ENCODE measurements at regions not wholly inside any gene's neighbourhood (a gene's known extent, or its start where the extent isn't known, plus 50 kb on each side); places are given as distances from the start of the nearest gene placed in this dataset.

DNA sequence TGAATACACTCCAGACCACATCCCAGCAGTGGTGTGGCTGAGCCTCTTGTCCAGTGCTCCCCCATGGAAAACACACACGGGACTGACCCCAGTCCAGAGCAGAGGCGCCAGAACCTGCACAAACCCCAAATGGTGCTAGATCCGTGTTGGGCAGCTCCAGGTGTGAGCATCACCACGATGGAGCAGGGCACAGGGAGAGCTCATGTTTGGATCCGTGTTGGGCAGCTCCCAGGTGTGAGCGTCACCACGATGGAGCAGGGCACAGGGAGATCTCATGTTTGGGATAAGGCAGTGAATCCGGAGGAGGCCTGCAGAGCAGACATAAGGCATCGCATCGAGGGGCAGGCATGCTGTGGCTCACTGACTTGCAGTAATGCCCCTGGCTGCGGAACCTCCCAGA, 460.0 kb upstream of the MYT1L start:
- Histone ChIP-seq H3K4me3 (no peak overlapping the region), H3K4me1 (no peaks in the 10 kb centered on the region), H3K27ac (replicated peaks in 1 of 4) (no peak overlapping the region), H3K9me3 (no peaks in the 10 kb centered on the region), H3K36me3 (no peaks in the 10 kb centered on the region), H3K27me3 (peaks cover 0 to 8% (median 0%) of the 10 kb centered on the region in 4 donors)
- WGBS: 78% methylated on average over 8 of the region's 11 CpGs
- intact Hi-C loops (cut with DNase I): no loop called here
- DNase-seq (ENCODE audit: extremely low spot score): no peak
- TF ChIP-seq POLR2AphosphoS5 (IDR thresholded peaks at IDR 0.05) (no peak), EP300 (IDR thresholded peaks at IDR 0.05) (no peak), POLR2A (IDR thresholded peaks at IDR 0.05; ENCODE audit: low read depth) (no peak)

DNA sequence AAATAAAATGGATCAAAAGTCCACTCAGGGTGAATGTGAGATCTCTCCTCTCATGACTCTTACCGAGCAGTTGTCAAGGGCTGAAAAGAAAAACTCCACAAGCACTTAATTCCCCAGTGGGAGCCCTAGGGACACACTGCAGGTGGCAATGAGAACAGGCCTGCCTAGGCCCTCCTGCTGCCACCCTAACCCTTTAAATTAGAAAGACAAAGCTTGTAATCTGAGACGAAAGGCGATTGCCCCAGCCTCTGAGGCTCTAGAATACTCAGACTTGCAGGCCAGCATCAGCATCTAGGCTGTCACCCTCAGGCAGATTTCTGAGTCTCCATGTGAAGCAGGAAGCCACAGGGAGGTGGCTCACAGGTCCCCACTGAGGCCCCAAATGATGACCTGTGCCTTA, 457.0 kb upstream of the MYT1L start:
- 77% methylated on average over 2 of the region's 3 CpGs for WGBS
- H3K4me3 ChIP-seq: no peak overlapping the region
- peaks cover 0 to 13% (median 0%) of the 10 kb centered on the region in 4 donors for H3K27me3 ChIP-seq
- H3K36me3 ChIP-seq: no peaks in the 10 kb centered on the region
- no peak for DNase-seq (ENCODE audit: extremely low spot score)
- no peaks in the 10 kb centered on the region for H3K9me3 ChIP-seq
- intact Hi-C loops (cut with DNase I): no loop called here
- no peak overlapping the region for H3K27ac ChIP-seq (replicated peaks in 1 of 4)
- no peak for TF ChIP-seq POLR2A (IDR thresholded peaks at IDR 0.05; ENCODE audit: low read depth)
- TF ChIP-seq, protein P1, sequence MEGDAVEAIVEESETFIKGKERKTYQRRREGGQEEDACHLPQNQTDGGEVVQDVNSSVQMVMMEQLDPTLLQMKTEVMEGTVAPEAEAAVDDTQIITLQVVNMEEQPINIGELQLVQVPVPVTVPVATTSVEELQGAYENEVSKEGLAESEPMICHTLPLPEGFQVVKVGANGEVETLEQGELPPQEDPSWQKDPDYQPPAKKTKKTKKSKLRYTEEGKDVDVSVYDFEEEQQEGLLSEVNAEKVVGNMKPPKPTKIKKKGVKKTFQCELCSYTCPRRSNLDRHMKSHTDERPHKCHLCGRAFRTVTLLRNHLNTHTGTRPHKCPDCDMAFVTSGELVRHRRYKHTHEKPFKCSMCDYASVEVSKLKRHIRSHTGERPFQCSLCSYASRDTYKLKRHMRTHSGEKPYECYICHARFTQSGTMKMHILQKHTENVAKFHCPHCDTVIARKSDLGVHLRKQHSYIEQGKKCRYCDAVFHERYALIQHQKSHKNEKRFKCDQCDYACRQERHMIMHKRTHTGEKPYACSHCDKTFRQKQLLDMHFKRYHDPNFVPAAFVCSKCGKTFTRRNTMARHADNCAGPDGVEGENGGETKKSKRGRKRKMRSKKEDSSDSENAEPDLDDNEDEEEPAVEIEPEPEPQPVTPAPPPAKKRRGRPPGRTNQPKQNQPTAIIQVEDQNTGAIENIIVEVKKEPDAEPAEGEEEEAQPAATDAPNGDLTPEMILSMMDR (IDR thresholded peaks at IDR 0.05): no peak
- no peak for TF ChIP-seq POLR2AphosphoS5 (IDR thresholded peaks at IDR 0.05)
- no peak for TF ChIP-seq EP300 (IDR thresholded peaks at IDR 0.05)
- H3K4me1 ChIP-seq: no peaks in the 10 kb centered on the region

DNA sequence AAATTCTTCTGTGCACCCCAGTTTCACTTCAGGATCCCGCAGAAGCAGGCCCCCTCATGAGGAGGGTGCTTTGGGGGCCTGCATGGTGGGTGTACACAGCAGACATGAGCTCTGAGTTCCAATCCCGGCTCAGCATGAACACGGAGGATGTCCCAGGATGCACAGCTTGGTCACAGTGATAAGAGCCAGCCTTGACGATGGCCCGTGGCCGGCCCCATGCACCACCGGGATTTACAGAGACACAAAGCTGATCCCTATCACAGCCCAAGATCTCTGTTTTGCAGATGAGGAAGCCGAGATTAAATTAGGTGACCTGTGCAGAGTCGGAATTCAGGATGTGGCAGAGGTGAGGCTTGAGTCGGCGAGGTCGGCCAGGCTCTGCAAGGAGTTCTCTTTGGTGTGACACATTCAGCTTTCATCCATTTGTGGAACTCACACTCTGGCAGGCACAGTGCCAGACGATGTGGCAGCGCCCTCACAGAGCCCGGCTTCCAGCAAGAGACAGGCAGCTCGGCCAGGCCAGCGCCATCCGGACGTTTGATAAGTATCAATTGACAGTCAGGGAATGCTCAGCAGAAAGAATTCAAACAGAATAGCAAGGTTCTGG, 456.3 kb upstream of the MYT1L start:
- intact Hi-C loops (cut with DNase I): no loop called here
- WGBS: 69% methylated on average over 16 of the region's 19 CpGs
- Histone ChIP-seq H3K9me3 (no peaks in the 10 kb centered on the region), H3K27ac (replicated peaks in 1 of 4) (no peak overlapping the region), H3K4me1 (no peaks in the 10 kb centered on the region), H3K4me3 (no peak overlapping the region), H3K36me3 (no peaks in the 10 kb centered on the region), H3K27me3 (peaks cover 0 to 15% (median 0%) of the 10 kb centered on the region in 4 donors)
- TF ChIP-seq, protein P1 (IDR thresholded peaks at IDR 0.05): no peak
- TF ChIP-seq POLR2AphosphoS5 (IDR thresholded peaks at IDR 0.05): no peak
- TF ChIP-seq POLR2A (IDR thresholded peaks at IDR 0.05; ENCODE audit: low read depth): no peak
- no peak for TF ChIP-seq EP300 (IDR thresholded peaks at IDR 0.05)
- no peak for DNase-seq (ENCODE audit: extremely low spot score)

DNA sequence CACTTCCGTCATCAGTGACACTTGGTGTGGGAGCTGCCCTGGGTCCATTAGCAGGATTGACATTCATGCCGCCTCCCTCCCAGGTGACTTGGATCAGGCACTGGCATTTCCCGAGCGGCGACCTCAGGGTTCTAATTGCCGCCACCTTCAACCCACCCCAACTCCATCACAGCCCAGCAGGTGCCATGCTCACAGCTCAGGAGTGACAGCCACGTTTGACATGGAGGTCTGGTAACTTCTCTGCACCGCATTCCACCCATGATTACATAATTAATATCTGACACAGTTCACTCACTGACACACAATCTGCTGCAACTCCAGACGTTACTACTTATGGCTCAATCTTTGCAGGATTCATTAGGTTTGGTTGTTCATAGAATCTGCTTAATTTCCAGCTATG, 450.9 kb upstream of the MYT1L start:
- Histone ChIP-seq H3K36me3 (no peaks in the 10 kb centered on the region), H3K27me3 (peaks cover 0 to 15% (median 0%) of the 10 kb centered on the region in 4 donors), H3K9me3 (no peaks in the 10 kb centered on the region), H3K4me3 (no peak overlapping the region), H3K4me1 (no peaks in the 10 kb centered on the region), H3K27ac (replicated peaks in 1 of 4) (no peak overlapping the region)
- 76% methylated on average over 9 of the region's 9 CpGs for WGBS
- TF ChIP-seq EP300 (IDR thresholded peaks at IDR 0.05): no peak
- DNase-seq (ENCODE audit: extremely low spot score): no peak
- intact Hi-C loops (cut with DNase I): no loop called here

DNA sequence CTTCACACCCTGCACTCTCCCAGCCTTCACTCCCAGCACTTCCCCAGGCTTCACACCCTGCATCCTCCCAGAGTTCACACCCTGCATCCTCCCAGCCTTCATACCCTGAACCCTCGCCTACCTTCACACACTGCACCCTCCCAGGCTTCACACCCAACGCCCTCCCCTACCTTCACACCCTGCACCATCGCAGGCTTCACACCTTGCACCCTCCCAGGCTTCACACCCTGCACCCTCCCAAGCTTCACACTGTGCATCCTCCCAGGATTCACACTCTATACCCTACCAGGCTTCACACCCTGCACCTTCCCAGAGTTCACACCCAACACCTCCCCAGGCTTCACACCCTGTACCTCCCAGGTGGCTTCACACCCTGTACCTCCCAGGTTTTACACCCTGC, 448.7 kb upstream of the MYT1L start:
- DNase-seq (ENCODE audit: extremely low spot score): no peak
- no peak overlapping the region for H3K27ac ChIP-seq (replicated peaks in 1 of 4)

More for the DNA sequence above, 448.7 kb upstream of the MYT1L start:
- H3K9me3 ChIP-seq: no peaks in the 10 kb centered on the region
- 70% methylated on average over 3 of the region's 3 CpGs for WGBS
- no peaks in the 10 kb centered on the region for H3K36me3 ChIP-seq
- no peak overlapping the region for H3K4me3 ChIP-seq
- intact Hi-C loops (cut with DNase I): no loop called here
- no peaks in the 10 kb centered on the region for H3K4me1 ChIP-seq
- peaks cover 0 to 15% (median 0%) of the 10 kb centered on the region in 4 donors for H3K27me3 ChIP-seq
- no peak for TF ChIP-seq EP300 (IDR thresholded peaks at IDR 0.05)
- no peak for TF ChIP-seq POLR2AphosphoS5 (IDR thresholded peaks at IDR 0.05)
- TF ChIP-seq POLR2A (IDR thresholded peaks at IDR 0.05; ENCODE audit: low read depth): no peak
- TF ChIP-seq, protein P1 (IDR thresholded peaks at IDR 0.05): no peak
